OCI-LY3 (cell line): ENCODE measurements at regions not wholly inside any gene's neighbourhood (a gene's known extent, or its start where the extent isn't known, plus 50 kb on each side); places are given as distances from the start of the nearest gene placed in this dataset.

Experiments used
- EZH2phosphoT487 ChIP-seq: fragments of 200-600 bp; shearing (Covaris generic); IDR thresholded peaks from 2 replicates; pipeline ENCODE4 v1.6.1; 2018; ENCODE audit warnings: antibody characterized with exemption, mixed run types, low read depth
- TF ChIP-seq, protein P1 (sequence below): fragments of 200-600, 300-600 bp; sonication (generic); IDR thresholded peaks from 2 replicates; pipeline ENCODE4 v1.5.1; 2014; ENCODE audit warnings: antibody characterized with exemption, low read length, low read depth

DNA sequence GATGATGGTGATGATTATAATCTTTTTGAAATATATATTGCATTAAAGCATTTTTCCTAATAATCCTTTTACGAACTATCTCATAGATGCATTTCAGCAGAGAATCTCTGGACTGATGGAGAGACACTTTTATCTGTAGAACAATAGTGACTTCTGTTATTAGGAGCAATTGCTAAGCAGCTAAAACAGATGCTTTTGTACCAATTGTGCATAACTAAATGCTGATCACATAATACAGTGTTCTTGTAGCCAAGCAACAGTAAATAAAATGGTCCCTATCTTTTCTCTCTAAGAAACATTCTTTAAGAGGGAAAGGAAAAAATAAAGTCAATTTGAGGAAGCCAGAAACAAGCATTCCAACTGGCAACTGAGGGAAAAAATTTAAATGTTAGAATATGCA lies 405.8 kb upstream of the GOLIM4 start:
- TF ChIP-seq, protein P1, sequence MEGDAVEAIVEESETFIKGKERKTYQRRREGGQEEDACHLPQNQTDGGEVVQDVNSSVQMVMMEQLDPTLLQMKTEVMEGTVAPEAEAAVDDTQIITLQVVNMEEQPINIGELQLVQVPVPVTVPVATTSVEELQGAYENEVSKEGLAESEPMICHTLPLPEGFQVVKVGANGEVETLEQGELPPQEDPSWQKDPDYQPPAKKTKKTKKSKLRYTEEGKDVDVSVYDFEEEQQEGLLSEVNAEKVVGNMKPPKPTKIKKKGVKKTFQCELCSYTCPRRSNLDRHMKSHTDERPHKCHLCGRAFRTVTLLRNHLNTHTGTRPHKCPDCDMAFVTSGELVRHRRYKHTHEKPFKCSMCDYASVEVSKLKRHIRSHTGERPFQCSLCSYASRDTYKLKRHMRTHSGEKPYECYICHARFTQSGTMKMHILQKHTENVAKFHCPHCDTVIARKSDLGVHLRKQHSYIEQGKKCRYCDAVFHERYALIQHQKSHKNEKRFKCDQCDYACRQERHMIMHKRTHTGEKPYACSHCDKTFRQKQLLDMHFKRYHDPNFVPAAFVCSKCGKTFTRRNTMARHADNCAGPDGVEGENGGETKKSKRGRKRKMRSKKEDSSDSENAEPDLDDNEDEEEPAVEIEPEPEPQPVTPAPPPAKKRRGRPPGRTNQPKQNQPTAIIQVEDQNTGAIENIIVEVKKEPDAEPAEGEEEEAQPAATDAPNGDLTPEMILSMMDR, result no peak
- no peak for TF ChIP-seq EZH2phosphoT487
